Activated CD8-positive, alpha-beta memory T cell treated with anti-CD3 and anti-CD28 coated beads, Interleukin-2, amount 50 U/mL, for 24 hours (primary cell): ENCODE measurements at regions not wholly inside any gene's neighbourhood (a gene's known extent, or its start where the extent isn't known, plus 50 kb on each side); places are given as distances from the start of the nearest gene placed in this dataset.

ENCODE experiments used
- DNase-seq: peaks from one replicate; pipeline ENCODE4 v3.0.0-alpha.2; 2020; ENCODE audit errors: extremely low read depth

- DNase-seq: no peak
These were observed 264.2 kb downstream of the MRTFB start for GRCh38 chr16:14335297-14335696.

DNA sequence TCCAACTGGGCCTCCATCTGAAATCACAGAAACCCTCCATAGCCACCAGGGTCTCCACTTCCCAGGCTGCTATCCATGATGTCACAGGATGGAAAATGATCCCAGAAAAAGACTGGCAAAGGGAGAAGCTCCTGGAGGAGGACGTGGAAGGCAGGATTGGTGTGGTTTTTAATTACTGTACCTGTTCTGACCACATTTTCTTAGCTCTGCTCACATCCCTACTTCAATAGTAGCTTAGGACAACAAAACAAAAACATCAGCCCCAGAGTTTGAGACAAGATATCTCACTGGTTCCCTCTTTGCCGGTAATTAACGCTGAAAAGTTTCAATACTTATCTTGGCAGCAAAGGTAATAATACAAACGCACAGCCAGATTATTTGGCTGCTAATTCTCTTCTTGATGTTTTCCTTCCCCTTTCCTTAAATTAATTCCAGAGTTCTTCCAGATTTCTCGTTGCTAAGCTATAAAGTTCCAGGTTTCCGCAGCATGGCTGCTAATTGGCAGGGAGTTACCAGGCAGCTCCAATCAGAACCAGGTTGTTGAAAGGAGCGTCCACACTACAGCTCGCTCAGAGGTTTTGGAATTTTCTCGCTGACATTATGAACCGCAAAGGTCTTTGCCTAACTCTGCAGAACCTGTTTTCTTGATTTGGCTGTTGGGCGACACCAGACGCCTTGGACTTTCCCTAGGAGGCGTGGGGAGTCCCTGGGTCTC, 263.4 kb downstream of the MRTFB start:
- no peak for DNase-seq

DNA sequence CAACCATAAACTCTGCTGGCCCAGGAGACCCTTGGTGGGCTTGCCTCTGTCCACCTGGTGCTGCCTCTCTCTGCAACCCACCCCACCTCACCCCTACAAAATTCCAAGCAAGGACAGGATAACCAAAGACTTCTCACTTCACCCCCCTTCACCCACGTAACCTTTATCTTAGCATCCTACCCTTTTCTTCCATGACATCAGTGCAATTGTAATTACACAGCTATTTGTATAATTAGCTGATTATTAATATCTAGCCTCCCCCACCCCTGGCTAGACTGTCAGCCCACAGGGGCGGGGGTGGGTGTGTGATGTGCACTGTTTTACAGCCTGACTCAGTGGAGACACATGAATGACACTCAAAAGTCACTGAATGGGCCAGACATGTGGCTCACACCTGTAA, 262.2 kb downstream of the MRTFB start:
- DNase-seq: no peak

DNA sequence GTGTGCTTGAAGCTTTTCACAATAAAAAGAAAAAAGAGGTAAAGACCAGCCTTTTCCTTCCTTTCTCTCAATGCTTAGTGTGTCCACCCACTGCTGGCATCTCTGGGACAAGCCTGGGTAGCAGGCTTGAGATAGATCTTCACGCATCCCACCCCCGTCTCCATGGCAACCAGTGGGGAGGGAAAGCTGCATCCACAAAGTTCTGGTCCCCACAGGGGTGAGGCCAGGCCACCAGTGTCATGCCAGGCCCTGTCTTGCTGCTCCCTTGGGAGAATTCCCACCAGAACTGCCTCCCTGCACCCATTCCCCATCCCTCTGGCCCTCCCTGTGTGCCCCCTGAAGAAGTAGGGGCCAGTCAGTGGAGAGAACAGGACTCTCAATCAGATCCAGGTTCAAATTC, 259.9 kb downstream of the MRTFB start:
- no peak for DNase-seq

DNA sequence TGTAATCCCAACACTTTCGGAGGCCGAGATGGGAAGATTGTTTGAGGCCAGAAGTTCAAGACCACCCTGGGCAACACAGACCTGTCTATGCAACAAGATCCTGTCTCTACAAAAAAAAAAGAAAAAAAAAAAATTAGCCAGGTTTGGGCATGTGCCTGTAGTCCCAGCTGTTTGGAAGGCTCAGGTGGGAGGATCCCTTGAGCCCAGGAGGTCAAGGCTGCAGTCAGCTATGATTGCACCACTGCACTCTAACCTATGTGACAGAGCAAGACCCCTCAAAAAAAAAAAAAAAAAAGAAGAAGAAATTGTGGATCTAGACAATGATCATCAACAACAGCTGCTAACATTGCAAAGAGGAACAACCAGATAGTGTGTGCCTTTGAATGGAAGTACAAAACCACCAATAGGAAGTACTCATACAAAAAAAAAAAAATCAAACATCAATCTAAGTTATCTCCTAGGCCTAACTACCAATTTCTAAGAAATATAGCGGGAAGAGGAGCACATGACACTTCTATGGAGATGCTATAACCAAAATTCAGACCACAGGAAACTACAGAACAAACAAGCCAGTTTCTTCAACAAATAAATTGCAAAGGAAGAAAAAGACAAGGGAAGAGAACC, 258.7 kb downstream of the MRTFB start:
- DNase-seq: no peak

GRCh38 chr16:14325502-14326401, 254.6 kb downstream of the MRTFB start:
- no peak for DNase-seq

- DNase-seq: no peak
These were observed 253.5 kb downstream of the MRTFB start for GRCh38 chr16:14324581-14324980.

DNA sequence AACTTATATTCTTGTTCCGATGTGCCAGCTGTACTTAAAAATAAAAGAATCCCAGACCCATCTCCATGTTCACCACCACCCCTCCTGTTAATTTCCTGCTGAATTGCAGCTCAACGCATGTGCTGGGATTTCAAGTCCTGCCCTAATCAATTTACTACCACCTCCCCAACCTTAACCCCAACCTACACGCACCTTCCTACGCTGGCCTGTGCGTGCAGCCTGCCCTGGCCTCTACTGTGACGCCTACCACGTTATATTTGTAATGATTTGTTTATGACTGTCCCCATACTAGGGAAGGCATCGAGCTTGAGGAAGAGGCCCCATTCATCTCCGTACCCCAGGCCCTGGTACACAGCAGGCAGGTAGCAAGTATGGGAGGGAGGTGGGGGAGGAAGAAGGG, 251.1 kb downstream of the MRTFB start:
- DNase-seq: no peak

DNA sequence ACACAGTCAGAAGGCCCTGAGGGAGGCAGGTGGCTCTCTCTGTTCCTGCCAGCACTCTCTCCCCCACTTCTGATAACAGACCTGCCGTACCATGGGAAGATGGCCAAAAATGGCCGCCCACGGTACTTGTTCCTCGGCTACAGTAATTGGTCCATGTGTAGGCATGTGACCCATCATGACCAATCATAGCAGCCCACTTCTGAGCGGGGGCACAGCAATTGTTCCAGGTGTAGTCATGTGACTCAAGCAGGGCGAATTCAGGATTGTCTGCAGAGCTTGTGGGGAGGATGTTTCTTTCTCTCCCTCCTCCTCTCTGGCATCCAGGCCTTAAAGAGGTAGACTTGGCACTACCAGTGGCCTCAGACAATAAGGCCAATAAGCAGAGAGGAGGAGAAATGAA, 250.4 kb downstream of the MRTFB start:
- DNase-seq: no peak

DNA sequence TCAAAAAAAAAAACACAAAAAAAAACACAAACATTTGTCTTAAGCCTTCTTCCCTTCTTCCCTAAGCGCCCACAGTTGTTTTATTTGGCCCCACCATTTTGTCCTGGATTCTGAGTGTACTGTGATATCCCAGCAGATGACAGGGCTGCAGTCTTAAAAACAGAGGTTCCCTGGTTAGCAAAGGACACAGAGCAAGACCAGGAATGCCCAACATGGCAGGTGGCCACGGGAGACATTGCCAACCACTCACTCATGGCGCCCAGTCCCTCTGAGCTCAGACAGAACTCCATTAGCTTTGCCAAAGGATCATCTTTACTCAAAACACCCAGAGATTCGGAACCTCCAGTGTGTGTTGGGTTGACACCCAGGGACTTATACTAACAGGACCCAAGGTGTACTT, 249.3 kb downstream of the MRTFB start:
- no peak for DNase-seq
